Gastroesophageal sphincter (tissue), 4 donors: ENCODE measurements at regions not wholly inside any gene's neighbourhood (a gene's known extent, or its start where the extent isn't known, plus 50 kb on each side); places are given as distances from the start of the nearest gene placed in this dataset.

Experiments used
- ATAC-seq: fragments of 150-250 bp; one replicate; pipeline ENCODE4 v1.9.1; 2016; ENCODE audit warnings: mild to moderate bottlenecking, moderate library complexity
- H3K27ac ChIP-seq, 4 donors: fragments of 200-600 bp; sonication (generic) in 3 of 4; 1 replicate in 3 of 4; 2 replicates in 1 of 4; pipeline ENCODE4 v1.5.1; 2016 to 2019
- H3K27me3 ChIP-seq: fragments of 200-600 bp; sonication (generic); one replicate; pipeline ENCODE4 v1.5.1; 2019
- H3K36me3 ChIP-seq, 2 donors: fragments of 200-600 bp; sonication (generic); one replicate each; pipeline ENCODE4 v1.5.1; 2019; ENCODE audit warnings: control low read depth in 1 of 2
- H3K4me1 ChIP-seq, 3 donors: fragments of 200-600 bp; sonication (generic); 1 replicate in 2 of 3; 2 replicates in 1 of 3; pipeline ENCODE4 v1.5.1; 2016 to 2019; ENCODE audit warnings: control low read depth in 2 of 3
- H3K4me3 ChIP-seq, 2 donors: fragments of 200-600 bp; sonication (generic); one replicate each; pipeline ENCODE4 v1.5.1; 2019; ENCODE audit warnings: mild to moderate bottlenecking in 1 of 2, moderate library complexity in 1 of 2
- H3K9me3 ChIP-seq, 3 donors: fragments of 200-600 bp; sonication (generic); one replicate each; pipeline ENCODE4 v1.5.1; 2017 to 2019; ENCODE audit warnings: control low read depth in 2 of 3
- CTCF ChIP-seq, 4 experiments: fragments of 200-600 bp in 2 of 4; fragments of 450-650 bp in 2 of 4; sonication (generic) in 1 of 4; IDR thresholded peaks; one replicate each; pipeline ENCODE4 v1.5.1; 2017 to 2019; ENCODE audit warnings: antibody characterized with exemption in 4 of 4, mild to moderate bottlenecking in 2 of 4, moderate library complexity in 2 of 4
- EP300 ChIP-seq: sonication (generic); formaldehyde crosslinking; IDR thresholded peaks from one replicate; pipeline ENCODE4 v1.6.1; 2017; ENCODE audit warnings: antibody characterized with exemption, mild to moderate bottlenecking
- POLR2A ChIP-seq, 2 donors: fragments of 450-650 bp; IDR thresholded peaks; one replicate each; pipeline ENCODE4 v1.6.1; 2017; ENCODE audit warnings: antibody characterized with exemption in 2 of 2, mild to moderate bottlenecking in 2 of 2, moderate library complexity in 1 of 2
- POLR2AphosphoS5 ChIP-seq: sonication (generic); formaldehyde crosslinking; IDR thresholded peaks from one replicate; pipeline ENCODE4 v1.6.1; 2017; ENCODE audit warnings: antibody characterized with exemption
- WGBS, 2 donors: methylation state at CpG; one replicate each; pipeline ENCODE4 v1.1.5; 2018; ENCODE audit warnings: low coverage in 1 of 2; 5-methylcytosine and 5-hydroxymethylcytosine counted together

- WGBS, 2 donors, result 63 to 67% methylated on average over 3 to 4 of the region's 4 CpGs
- Histone ChIP-seq H3K9me3 (peaks cover 0 to 3% (median 0%) of the 10 kb centered on the region in 3 donors), H3K27me3 (peaks cover 43% of the 10 kb centered on the region), H3K4me1 (no peaks in the 10 kb centered on the region), H3K36me3 (no peaks in the 10 kb centered on the region), H3K27ac (no peak overlapping the region), H3K4me3 (no peak overlapping the region)
- no peak for ATAC-seq
- TF ChIP-seq EP300 (no peak), CTCF (IDR thresholded peaks at IDR 0.05) (no peak), POLR2AphosphoS5 (no peak), POLR2A (IDR thresholded peaks at IDR 0.05) (no peak)
These were observed 76.4 kb downstream of the BOD1L2 start for GRCh38 chr18:57223144-57223870.

- WGBS, 2 donors, result 44 to 45% methylated on average over 5 to 6 of the region's 7 CpGs
- H3K36me3 ChIP-seq, result no peaks in the 10 kb centered on the region
- no peak for ATAC-seq
- no peaks in the 10 kb centered on the region for H3K4me1 ChIP-seq
- TF ChIP-seq POLR2AphosphoS5 (no peak), POLR2A (IDR thresholded peaks at IDR 0.05) (no peak), EP300 (no peak), CTCF (IDR thresholded peaks at IDR 0.05) (no peak)
- no peak overlapping the region for H3K27ac ChIP-seq
- H3K4me3 ChIP-seq, result no peak overlapping the region
- no peaks in the 10 kb centered on the region for H3K27me3 ChIP-seq
- H3K9me3 ChIP-seq, result peaks cover 0 to 8% (median 0%) of the 10 kb centered on the region in 3 donors
These were observed 84.1 kb downstream of the BOD1L2 start for GRCh38 chr18:57230861-57231585.

- H3K36me3 ChIP-seq, result no peaks in the 10 kb centered on the region
- WGBS, 2 donors, result 50 to 100% methylated on average over 1 to 2 of the region's 3 CpGs
- TF ChIP-seq CTCF (IDR thresholded peaks at IDR 0.05) (no peak), POLR2AphosphoS5 (no peak), POLR2A (IDR thresholded peaks at IDR 0.05) (no peak), EP300 (no peak)
These were observed 85.0 kb downstream of the BOD1L2 start for GRCh38 chr18:57231864-57232263.

GRCh38 chr18:57234346-57234745 is 87.5 kb downstream of the BOD1L2 start:
- no peak for ATAC-seq
- H3K27ac ChIP-seq, result no peak overlapping the region
- WGBS, 2 donors, result 39 to 46% methylated on average over 8 of the region's 9 CpGs

More at GRCh38 chr18:57231864-57232263, 85.0 kb downstream of the BOD1L2 start:
- H3K9me3 ChIP-seq, result peaks cover 0 to 8% (median 0%) of the 10 kb centered on the region in 3 donors
- no peaks in the 10 kb centered on the region for H3K4me1 ChIP-seq
- H3K27ac ChIP-seq, result no peak overlapping the region
- no peak for ATAC-seq
- H3K4me3 ChIP-seq, result no peak overlapping the region
- no peaks in the 10 kb centered on the region for H3K27me3 ChIP-seq

More at GRCh38 chr18:57234346-57234745, 87.5 kb downstream of the BOD1L2 start:
- no peaks in the 10 kb centered on the region for H3K27me3 ChIP-seq
- no peaks in the 10 kb centered on the region for H3K9me3 ChIP-seq
- no peaks in the 10 kb centered on the region for H3K4me1 ChIP-seq
- no peak overlapping the region for H3K4me3 ChIP-seq
- H3K36me3 ChIP-seq, result no peaks in the 10 kb centered on the region
- TF ChIP-seq POLR2A (IDR thresholded peaks at IDR 0.05), result no peak
- no peak for TF ChIP-seq CTCF (IDR thresholded peaks at IDR 0.05)
- TF ChIP-seq POLR2AphosphoS5, result no peak
- no peak for TF ChIP-seq EP300
